Fibroblast of skin of left quadriceps (primary cell): ENCODE measurements at regions not wholly inside any gene's neighbourhood (a gene's known extent, or its start where the extent isn't known, plus 50 kb on each side); places are given as distances from the start of the nearest gene placed in this dataset.

ENCODE experiments used
- DNase-seq, 2 experiments: peaks; one replicate each; pipeline ENCODE4 v3.0.0-alpha.2; 2013; ENCODE audit warnings: low read depth in 2 of 2

GRCh38 chr22:48147831-48148230 lies 1385.4 kb downstream of the TBC1D22A start:
- no peak for DNase-seq

DNA sequence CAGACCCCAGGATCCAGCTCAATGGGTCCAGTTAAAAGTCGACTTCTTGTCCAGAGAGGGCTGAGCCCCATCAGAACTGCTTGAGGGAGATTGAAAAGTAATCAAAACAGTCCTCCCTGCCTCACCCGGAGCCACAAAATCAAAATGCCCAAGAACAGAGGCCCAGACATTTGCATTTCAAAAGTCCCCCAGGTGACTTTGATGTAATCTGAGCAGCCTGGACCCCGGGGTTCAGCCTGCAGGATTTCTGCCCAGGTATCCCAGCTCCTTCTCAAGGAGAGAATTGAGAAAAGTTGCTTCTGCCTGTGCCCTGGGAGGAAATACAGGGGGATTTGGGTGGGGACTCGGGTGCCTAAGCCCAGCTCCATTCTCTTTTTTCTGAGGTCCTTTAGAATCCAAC lies 1385.0 kb downstream of the TBC1D22A start:
- DNase-seq: no peak

DNA sequence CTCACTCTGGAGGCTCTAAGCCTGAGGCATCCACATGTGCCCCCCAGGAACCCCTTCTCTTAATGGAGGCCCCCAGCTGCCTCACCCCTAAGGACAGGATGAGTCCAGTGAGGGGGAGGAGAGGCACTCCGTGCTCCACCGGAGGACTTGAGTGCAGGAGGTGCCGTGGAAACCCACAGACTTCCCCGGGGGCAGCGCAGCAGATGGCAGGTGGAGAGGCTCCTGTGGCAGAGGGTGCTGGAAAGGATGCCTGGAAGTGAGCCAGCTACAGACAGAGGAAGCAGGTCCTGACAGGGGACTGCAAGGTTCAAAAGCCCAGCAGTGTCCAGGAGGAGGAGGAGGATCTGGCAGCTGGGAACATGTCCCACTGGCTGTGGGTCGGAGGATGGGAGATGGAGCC lies 1384.0 kb downstream of the TBC1D22A start:
- DNase-seq: no peak

DNA sequence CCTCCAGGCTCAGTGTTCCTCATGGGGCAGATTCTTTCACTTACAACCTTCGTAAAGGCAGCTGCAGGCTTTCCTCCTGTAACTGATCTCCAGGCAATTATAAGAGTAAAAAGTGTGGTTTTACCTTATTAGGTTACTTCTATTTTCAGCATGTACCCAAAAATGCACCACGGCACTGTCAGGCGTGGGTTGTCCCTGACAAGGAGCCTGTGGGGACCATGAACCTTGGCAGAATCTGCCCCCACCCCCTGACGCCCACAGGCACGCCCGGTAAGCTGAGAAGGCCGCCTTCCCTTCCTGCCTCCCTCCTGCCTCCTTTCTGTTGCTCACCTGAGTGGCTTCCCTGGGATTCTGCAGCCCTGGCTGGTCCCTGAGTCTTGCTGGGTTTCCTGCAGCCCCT lies 1383.3 kb downstream of the TBC1D22A start:
- no peak for DNase-seq

GRCh38 chr22:48144318-48144717 lies 1381.9 kb downstream of the TBC1D22A start:
- DNase-seq: no peak

- no peak for DNase-seq
Observed at GRCh38 chr22:48143856-48144255, 1381.4 kb downstream of the TBC1D22A start.

GRCh38 chr22:48142388-48142787 lies 1379.9 kb downstream of the TBC1D22A start:
- no peak for DNase-seq

- DNase-seq: no peak
Observed at GRCh38 chr22:48141301-48141700, 1378.9 kb downstream of the TBC1D22A start.

DNA sequence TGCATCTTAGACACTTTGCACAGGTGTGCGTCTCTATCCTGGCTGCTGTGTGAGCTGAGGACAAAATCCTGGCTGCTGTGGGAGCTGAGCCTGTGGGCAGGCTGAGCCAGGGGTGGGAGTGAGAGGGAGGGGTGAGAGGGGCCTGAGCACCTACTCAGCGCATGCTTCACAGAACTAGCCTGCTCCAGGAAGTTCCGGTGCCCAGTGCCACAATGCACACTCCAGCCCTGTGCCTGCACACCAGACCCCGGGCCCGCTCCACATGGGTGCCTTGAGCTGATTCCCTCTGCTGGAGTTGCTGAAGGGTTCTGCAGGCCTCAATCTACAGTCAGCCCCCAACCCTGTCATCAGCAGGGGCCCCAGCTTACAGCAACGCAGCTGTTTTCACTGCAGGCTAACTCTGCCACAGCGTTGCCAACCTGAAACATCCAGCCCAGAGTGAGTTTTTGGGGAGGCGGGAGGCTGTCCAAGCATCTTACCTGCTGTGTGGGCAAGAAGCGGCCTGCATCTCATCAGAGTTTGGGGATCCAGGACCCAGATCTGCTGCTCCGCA lies 1377.9 kb downstream of the TBC1D22A start:
- DNase-seq: no peak

- no peak for DNase-seq
Observed at GRCh38 chr22:48139776-48140175, 1377.3 kb downstream of the TBC1D22A start.

DNA sequence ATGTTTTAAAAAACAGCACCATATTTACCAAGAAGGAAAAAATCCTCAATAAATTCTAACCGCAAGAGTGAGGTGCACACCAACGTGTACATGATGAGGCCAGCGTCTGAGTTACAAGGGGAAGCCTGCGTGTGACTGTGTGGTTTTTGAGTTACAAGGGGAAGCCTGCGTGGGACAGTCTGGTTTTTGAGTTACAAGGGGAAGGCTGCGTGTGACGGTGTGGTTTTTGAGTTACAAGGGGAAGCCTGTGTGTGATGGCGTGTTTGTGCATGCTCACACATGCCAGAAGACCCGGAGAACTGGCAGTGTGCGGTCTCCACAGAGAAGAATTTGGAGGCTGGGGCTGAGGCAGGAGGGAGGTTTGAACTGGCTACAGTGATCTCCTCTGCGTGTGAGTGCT lies 1376.4 kb downstream of the TBC1D22A start:
- no peak for DNase-seq

GRCh38 chr22:48138427-48138826 lies 1376.0 kb downstream of the TBC1D22A start:
- no peak for DNase-seq

DNA sequence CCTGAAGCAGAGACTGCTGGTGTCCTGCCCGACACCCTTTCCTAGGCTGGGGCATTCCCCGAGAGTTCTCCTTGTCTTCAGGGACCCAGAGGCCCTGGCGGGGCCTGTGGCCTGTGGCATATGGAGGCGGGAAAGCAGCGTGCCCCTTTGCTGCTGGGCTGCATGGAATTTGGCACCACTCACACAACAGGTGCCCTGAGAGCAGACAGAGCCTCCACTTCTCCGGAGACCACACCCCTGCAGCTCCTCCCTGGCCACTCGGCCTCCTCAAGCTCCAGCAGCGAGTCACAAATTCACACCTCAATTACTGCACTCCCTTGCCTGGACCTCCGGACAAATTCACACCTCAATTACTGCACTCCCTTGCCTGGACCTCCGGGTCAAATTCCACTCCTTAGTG lies 1375.2 kb downstream of the TBC1D22A start:
- DNase-seq: no peak

GRCh38 chr22:48135592-48135991 lies 1373.1 kb downstream of the TBC1D22A start:
- no peak for DNase-seq

- DNase-seq: no peak
Observed at GRCh38 chr22:48125416-48125815, 1363.0 kb downstream of the TBC1D22A start.

- DNase-seq: no peak
Observed at GRCh38 chr22:48121984-48122383, 1359.5 kb downstream of the TBC1D22A start.

- DNase-seq: no peak
Observed at GRCh38 chr22:48118654-48119053, 1356.2 kb downstream of the TBC1D22A start.

GRCh38 chr22:48116871-48117270 lies 1354.4 kb downstream of the TBC1D22A start:
- DNase-seq: no peak

DNA sequence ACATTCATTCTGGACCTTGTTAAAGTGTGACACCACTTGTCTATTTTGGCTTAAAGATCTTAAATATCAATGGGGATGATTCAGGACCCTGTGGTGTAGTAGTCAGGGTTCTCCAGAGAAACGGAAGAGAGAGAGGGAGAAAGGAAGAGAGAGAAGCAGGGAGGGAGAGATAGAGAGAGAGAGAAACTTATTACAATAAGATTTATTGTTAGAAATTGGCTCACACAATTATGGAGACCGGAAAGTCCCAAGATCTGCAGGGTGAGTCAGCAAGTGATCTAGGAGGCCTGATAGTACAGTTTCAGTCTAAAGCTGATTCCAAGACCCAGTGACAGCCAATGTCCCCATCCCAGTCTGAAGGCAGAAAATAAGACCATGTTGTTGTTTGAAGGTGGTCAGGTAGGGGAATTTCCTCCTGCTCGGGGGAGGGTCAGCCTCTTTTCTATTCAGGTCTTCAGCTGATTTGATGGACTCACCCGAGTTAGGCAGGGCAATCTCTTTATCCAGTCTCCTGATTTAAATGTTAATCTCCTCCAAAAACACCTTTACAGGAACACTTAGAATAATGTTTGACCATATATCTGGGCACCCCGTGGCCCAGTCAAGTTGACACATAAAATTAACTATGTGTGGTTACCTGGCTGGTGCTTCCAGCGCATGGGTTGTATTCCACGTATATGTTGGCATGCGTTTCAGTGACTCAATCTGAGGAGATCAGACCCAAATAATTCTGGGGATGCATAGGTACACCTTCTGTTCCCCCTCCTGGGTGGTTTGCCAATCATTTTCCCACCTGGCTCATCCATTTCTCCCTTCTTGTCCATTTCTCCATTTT lies 1350.5 kb downstream of the TBC1D22A start:
- no peak for DNase-seq

GRCh38 chr22:48106715-48107259 lies 1344.3 kb downstream of the TBC1D22A start:
- no peak for DNase-seq

DNA sequence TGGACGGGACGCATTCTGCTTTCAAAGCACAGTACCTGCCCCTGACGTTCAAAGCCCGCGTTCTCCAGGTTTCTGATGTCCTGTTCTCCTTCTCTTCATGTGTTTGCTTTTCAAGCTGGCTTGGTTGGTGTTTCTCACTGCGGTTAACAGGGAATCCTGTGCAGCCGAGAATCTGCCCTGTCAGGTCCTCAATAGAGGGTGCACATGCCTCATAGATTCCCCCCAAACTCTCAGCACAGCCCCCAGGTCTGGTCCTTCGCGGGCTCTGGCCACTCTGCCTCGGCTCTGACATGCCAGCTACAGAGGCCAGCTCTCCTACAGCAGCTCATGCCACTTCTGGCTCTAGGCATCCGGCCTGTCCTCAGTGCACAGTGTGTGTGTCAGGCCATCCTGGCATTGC lies 1343.8 kb downstream of the TBC1D22A start:
- DNase-seq: no peak

GRCh38 chr22:48105259-48105658 lies 1342.8 kb downstream of the TBC1D22A start:
- DNase-seq: no peak

DNA sequence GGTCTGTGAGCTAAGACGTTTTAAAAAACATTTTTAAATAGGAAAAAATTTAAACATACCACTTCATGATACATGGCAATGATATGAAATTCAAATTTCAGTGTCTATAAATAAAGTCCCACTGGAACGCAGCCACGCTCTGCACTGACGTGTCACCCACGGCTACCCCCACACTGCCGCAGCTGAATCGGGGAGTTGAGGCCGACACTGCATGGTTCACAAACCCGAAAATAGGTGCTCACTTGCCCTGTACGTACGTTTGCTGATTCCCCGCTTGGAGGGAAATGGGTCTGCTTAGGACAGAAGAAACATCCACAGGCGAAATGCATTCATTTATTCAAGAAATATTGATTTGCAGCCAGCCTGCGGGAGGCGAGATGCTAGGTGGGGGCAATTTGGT lies 1342.3 kb downstream of the TBC1D22A start:
- no peak for DNase-seq
